ENCODE measurements at regions not wholly inside any gene's neighbourhood (a gene's known extent, or its start where the extent isn't known, plus 50 kb on each side); places are given as distances from the start of the nearest gene placed in this dataset.

GRCh38 chr9:78694974-78695373, 398.0 kb downstream of the PSAT1 start:
- TF ChIP-seq CTCF (IDR thresholded peaks at IDR 0.05) = no peak
- no peak for TF ChIP-seq ZFX (IDR thresholded peaks at IDR 0.05; ENCODE audit: borderline replicate concordance)

Data from 22Rv1 (cell line).